A549 (cell line): ENCODE measurements at regions not wholly inside any gene's neighbourhood (a gene's known extent, or its start where the extent isn't known, plus 50 kb on each side); places are given as distances from the start of the nearest gene placed in this dataset.

Experiments
- ATAC-seq, 2 experiments: fragments of 200-7000 bp in 1 of 2; fragments of >200 bp in 1 of 2; cut with Nextera tagmentation in 1 of 2; cut with Tn5 transposase in 1 of 2; 3 replicates each; pipeline versions ENCODE4 v1.8.0 to v1.9.1; 2018 to 2020; ENCODE audit warnings: mild to moderate bottlenecking in 1 of 2, moderate library complexity in 1 of 2
- CTCF ChIA-PET: fragments of 300-600 bp; sonication (Branson Sonifier 250); formaldehyde crosslinking; extraction: SDS; loops from one replicate; lab custom pipeline; 2021; ENCODE audit warnings: antibody characterized with exemption, inconsistent platforms; lab: Yijun Ruan, JAX
- POLR2A ChIA-PET: fragments of 350-600 bp; formaldehyde crosslinking; extraction: SDS; loops from one replicate; lab custom pipeline; 2021; ENCODE audit warnings: antibody characterized with exemption, inconsistent platforms; lab: Yijun Ruan, JAX
- DNase-seq, 2 experiments: peaks; one replicate each; pipeline versions ENCODE4 v3.0.0 to v3.0.0-alpha.2; 2011 to 2016; ENCODE audit warnings: low read depth in 1 of 2, low spot score in 1 of 2
- FAIRE-seq: peaks from 2 replicates; lab custom pipeline; 2011; peaks lifted over from hg19 to GRCh38; lab: Jason Lieb, UNC
- H3K27ac ChIP-seq, 2 experiments: fragments of >200 bp; sonication (Bioruptor Twin); formaldehyde crosslinking; 3 replicates each; pipeline ENCODE4 v1.5.1; 2016 to 2017
- H3K4me1 ChIP-seq: fragments of >200 bp; sonication (Bioruptor Twin); formaldehyde crosslinking; 3 replicates; pipeline ENCODE4 v1.6.1; 2016
- H3K4me2 ChIP-seq: fragments of >200 bp; sonication (Bioruptor Twin); formaldehyde crosslinking; 3 replicates; pipeline ENCODE4 v1.6.1; 2016
- H3K4me3 ChIP-seq: fragments of >200 bp; sonication (Bioruptor Twin); formaldehyde crosslinking; 3 replicates; pipeline ENCODE4 v1.5.1; 2016
- H3K9me3 ChIP-seq: fragments of >200 bp; sonication (Bioruptor Twin); formaldehyde crosslinking; 3 replicates; pipeline ENCODE4 v1.6.1; 2016
- ATOH8 ChIP-seq: fragments of 250-450 bp; sonication (Bioruptor Pico); IDR thresholded peaks from 2 replicates; pipeline ENCODE4 v1.5.0; 2020; ENCODE audit warnings: low read depth, mild to moderate bottlenecking, moderate library complexity
- BHLHE40 ChIP-seq: IDR thresholded peaks from 2 replicates; pipeline ENCODE4 v1.6.1; 2012; ENCODE audit warnings: low read depth, low read length, inconsistent platforms
- EP300 ChIP-seq, 2 experiments: fragments of >200 bp; sonication (Bioruptor Twin); formaldehyde crosslinking; IDR thresholded peaks; 2 replicates in 1 of 2; 3 replicates in 1 of 2; pipeline ENCODE4 v1.6.1; 2016 to 2017
- FOSL2 ChIP-seq, 2 experiments: fragments of 450-650 bp in 1 of 2; fragments of >200 bp in 1 of 2; sonication (Bioruptor Twin) in 1 of 2; formaldehyde crosslinking; IDR thresholded peaks; 2 replicates each; pipeline versions ENCODE4 v1.5.0 to v1.6.1; 2016 to 2020; ENCODE audit warnings: mild to moderate bottlenecking in 1 of 2, moderate library complexity in 1 of 2
- FOXS1 ChIP-seq: fragments of 250-450 bp; sonication (Bioruptor Pico); IDR thresholded peaks from 2 replicates; pipeline ENCODE4 v1.5.0; 2020; ENCODE audit warnings: mild to moderate bottlenecking, moderate library complexity
- HES2 ChIP-seq: fragments of >200 bp; sonication (Bioruptor Twin); formaldehyde crosslinking; IDR thresholded peaks from 2 replicates; pipeline ENCODE4 v1.6.1; 2016
- HMGXB4 ChIP-seq: fragments of 250-450 bp; sonication (Bioruptor Pico); IDR thresholded peaks from 2 replicates; pipeline ENCODE4 v1.5.0; 2021; ENCODE audit warnings: mild to moderate bottlenecking, moderate library complexity, borderline replicate concordance
- HOXB13 ChIP-seq: fragments of 250-450 bp; sonication (Bioruptor Pico); IDR thresholded peaks from 2 replicates; pipeline ENCODE4 v1.5.0; 2020; ENCODE audit warnings: low read depth, mild to moderate bottlenecking, moderate library complexity
- JUNB ChIP-seq: fragments of >200 bp; sonication (Bioruptor Twin); formaldehyde crosslinking; IDR thresholded peaks from 2 replicates; pipeline ENCODE4 v1.6.1; 2016
- KDM5A ChIP-seq: fragments of 200-600 bp; sonication (generic); IDR thresholded peaks from 2 replicates; pipeline ENCODE4 v1.6.1; 2016; ENCODE audit warnings: antibody characterized with exemption, mild to moderate bottlenecking
- MAFK ChIP-seq: fragments of 450-650 bp; IDR thresholded peaks from 2 replicates; pipeline ENCODE4 v1.6.1; 2014; ENCODE audit not compliant: partially characterized antibody
- MAZ ChIP-seq: fragments of 150-350 bp; IDR thresholded peaks from 2 replicates; pipeline ENCODE4 v1.6.1; 2014; ENCODE audit warnings: antibody characterized with exemption, low read depth, low read length, borderline replicate concordance
- POLR2A ChIP-seq: IDR thresholded peaks from 2 replicates; pipeline ENCODE4 v1.6.1; 2012; ENCODE audit warnings: mild to moderate bottlenecking, low read length
- REST ChIP-seq: fragments of 200-600 bp; sonication (generic); IDR thresholded peaks from 2 replicates; pipeline ENCODE4 v1.6.1; 2016; ENCODE audit warnings: antibody characterized with exemption, mild to moderate bottlenecking, moderate library complexity
- SREBF2 ChIP-seq: fragments of 450-650 bp; IDR thresholded peaks from 2 replicates; pipeline ENCODE4 v1.6.1; 2014; ENCODE audit warnings: mild to moderate bottlenecking, moderate library complexity
- WGBS: methylation state at CpG from one replicate; pipeline ENCODE4 v1.1.6; 2017; ENCODE audit errors: missing lambda C conversion rate; 5-methylcytosine and 5-hydroxymethylcytosine counted together
- small RNA-seq, 6 experiments: library from RNA; depleted of rRNA; stranded (forward); fragments of <200 nt; gene quantifications; one replicate each; pipeline ENCODE3, GENCODE V24; 2012

- POLR2A ChIA-PET: no interaction called here
- Histone ChIP-seq H3K4me3 (no peak overlapping the region), H3K4me2 (no peak overlapping the region), H3K9me3 (0 out of 3 replicates have a peak, but pooled peaks cover 3% of the 10 kb centered on the region), H3K27ac (no peak overlapping the region)
- FAIRE-seq (no peak), ATAC-seq (no peak), DNase-seq (no peak)
- TF ChIP-seq HOXB13 (CRISPR knock-in tag) (no peak), REST (no peak), POLR2A (no peak), MAFK (no peak), BHLHE40 (no peak), MAZ (no peak), HMGXB4 (CRISPR knock-in tag) (no peak), EP300 (IDR thresholded peaks at IDR 0.05) (no peak), FOXS1 (CRISPR knock-in tag) (no peak), JUNB (no peak), KDM5A (no peak), FOSL2 (IDR thresholded peaks at IDR 0.05) (no peak), FOSL2 (CRISPR knock-in tag; IDR thresholded peaks at IDR 0.05) (no peak), HES2 (no peak), ATOH8 (CRISPR knock-in tag) (no peak), SREBF2 (no peak)
- TF ChIP-seq, all 56 proteins: peak for 0
- CTCF ChIA-PET: interaction anchor here (0.7 kb wide), 1 partner anchor 34 kb away, joined by 3 read pairs; no protein-coding TSS in a partner anchor
- no peaks in the 10 kb centered on the region for H3K4me1 ChIP-seq
- WGBS: 93% methylated on average over 3 of the region's 3 CpGs
Measured at GRCh38 chr6:153183925-153184324, 52.8 kb upstream of the RGS17 start.

Small RNA genes lying in the stretch of these regions (small RNA-seq; reads per million reads assigned to genes)
- gene AL603908.1: 0 reads per million in 6 experiments
- gene MTND3P20: 0 reads per million in 6 experiments
- gene MTND4LP20: 0 reads per million in 6 experiments
- gene RNA5SP225: 0 to 0.77 (median 0.25) reads per million in 6 experiments
- 0 reads per million in 6 experiments for gene RNU6-896P
